ENCODE measurements at regions not wholly inside any gene's neighbourhood (a gene's known extent, or its start where the extent isn't known, plus 50 kb on each side); places are given as distances from the start of the nearest gene placed in this dataset.

DNA sequence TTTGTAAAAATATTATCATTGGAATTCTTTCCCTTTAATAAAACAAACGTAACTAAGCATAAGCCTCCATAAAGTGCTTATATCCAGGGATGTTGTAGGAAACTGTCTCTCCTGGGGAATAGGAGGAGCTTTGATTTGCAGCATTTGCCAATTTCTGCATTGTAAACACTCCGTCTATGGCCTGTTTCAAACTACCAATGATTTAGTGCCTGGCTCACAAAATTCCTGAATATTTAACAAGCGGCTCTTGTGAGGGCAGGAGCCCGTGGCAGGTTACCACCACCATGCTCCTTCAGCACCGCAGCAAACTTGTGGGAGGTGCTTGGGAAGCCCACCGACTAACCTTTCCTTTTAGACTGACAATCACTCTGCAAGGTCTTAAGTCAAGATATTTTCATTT, 520.3 kb downstream of the SOX11 start (continued):
- TF ChIP-seq, protein P1, sequence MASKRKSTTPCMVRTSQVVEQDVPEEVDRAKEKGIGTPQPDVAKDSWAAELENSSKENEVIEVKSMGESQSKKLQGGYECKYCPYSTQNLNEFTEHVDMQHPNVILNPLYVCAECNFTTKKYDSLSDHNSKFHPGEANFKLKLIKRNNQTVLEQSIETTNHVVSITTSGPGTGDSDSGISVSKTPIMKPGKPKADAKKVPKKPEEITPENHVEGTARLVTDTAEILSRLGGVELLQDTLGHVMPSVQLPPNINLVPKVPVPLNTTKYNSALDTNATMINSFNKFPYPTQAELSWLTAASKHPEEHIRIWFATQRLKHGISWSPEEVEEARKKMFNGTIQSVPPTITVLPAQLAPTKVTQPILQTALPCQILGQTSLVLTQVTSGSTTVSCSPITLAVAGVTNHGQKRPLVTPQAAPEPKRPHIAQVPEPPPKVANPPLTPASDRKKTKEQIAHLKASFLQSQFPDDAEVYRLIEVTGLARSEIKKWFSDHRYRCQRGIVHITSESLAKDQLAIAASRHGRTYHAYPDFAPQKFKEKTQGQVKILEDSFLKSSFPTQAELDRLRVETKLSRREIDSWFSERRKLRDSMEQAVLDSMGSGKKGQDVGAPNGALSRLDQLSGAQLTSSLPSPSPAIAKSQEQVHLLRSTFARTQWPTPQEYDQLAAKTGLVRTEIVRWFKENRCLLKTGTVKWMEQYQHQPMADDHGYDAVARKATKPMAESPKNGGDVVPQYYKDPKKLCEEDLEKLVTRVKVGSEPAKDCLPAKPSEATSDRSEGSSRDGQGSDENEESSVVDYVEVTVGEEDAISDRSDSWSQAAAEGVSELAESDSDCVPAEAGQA (IDR thresholded peaks at IDR 0.05; ENCODE audit: low read depth), result no peak
- TF ChIP-seq, protein P1 (CRISPR knock-in tag; IDR thresholded peaks at IDR 0.05; ENCODE audit: borderline replicate concordance), result no peak
- no peak for TF ChIP-seq ZNF557 (CRISPR knock-in tag; IDR thresholded peaks at IDR 0.05)
- TF ChIP-seq, protein P2, sequence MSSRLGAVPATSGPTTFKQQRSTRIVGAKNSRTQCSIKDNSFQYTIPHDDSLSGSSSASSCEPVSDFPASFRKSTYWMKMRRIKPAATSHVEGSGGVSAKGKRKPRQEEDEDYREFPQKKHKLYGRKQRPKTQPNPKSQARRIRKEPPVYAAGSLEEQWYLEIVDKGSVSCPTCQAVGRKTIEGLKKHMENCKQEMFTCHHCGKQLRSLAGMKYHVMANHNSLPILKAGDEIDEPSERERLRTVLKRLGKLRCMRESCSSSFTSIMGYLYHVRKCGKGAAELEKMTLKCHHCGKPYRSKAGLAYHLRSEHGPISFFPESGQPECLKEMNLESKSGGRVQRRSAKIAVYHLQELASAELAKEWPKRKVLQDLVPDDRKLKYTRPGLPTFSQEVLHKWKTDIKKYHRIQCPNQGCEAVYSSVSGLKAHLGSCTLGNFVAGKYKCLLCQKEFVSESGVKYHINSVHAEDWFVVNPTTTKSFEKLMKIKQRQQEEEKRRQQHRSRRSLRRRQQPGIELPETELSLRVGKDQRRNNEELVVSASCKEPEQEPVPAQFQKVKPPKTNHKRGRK (CRISPR knock-in tag; IDR thresholded peaks at IDR 0.05), result no peak
- no peak for TF ChIP-seq ZNF547 (CRISPR knock-in tag; IDR thresholded peaks at IDR 0.05)
- TF ChIP-seq ZNF121 (CRISPR knock-in tag; IDR thresholded peaks at IDR 0.05), result no peak
- no peak for TF ChIP-seq SOX13 (IDR thresholded peaks at IDR 0.05)
- TF ChIP-seq SOX13 (CRISPR knock-in tag; conservative IDR thresholded peaks at IDR 0.05 in 1 of 2, IDR thresholded peaks at IDR 0.05 in 1 of 2), result no peak
- TF ChIP-seq, protein P3, sequence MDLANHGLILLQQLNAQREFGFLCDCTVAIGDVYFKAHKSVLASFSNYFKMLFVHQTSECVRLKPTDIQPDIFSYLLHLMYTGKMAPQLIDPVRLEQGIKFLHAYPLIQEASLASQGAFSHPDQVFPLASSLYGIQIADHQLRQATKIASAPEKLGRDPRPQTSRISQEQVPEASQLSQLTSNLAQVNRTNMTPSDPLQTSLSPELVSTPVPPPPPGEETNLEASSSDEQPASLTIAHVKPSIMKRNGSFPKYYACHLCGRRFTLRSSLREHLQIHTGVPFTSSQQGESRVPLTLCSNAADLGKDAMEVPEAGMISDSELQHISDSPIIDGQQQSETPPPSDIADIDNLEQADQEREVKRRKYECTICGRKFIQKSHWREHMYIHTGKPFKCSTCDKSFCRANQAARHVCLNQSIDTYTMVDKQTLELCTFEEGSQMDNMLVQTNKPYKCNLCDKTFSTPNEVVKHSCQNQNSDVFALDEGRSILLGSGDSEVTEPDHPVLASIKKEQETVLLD (CRISPR knock-in tag; IDR thresholded peaks at IDR 0.05; ENCODE audit: low read depth), result no peak
- TF ChIP-seq KLF15 (CRISPR knock-in tag; IDR thresholded peaks at IDR 0.05; ENCODE audit: borderline replicate concordance), result no peak
- TF ChIP-seq SP1 (IDR thresholded peaks at IDR 0.05), result no peak
- no peak for TF ChIP-seq SP1 (CRISPR knock-in tag; IDR thresholded peaks at IDR 0.05)
- TF ChIP-seq RFX1 (IDR thresholded peaks at IDR 0.05), result no peak

Data from HepG2 (cell line).